K562 (cell line): ENCODE measurements at regions not wholly inside any gene's neighbourhood (a gene's known extent, or its start where the extent isn't known, plus 50 kb on each side); places are given as distances from the start of the nearest gene placed in this dataset.

Source experiments
- ATAC-seq: fragments of 200-7000 bp; cut with Tn5 transposase; 3 replicates; pipeline ENCODE4 v1.9.1; 2020; ENCODE audit warnings: moderate library complexity
- BruUV-seq: library from RNA; stranded (reverse); fragments of 400-500 nt; replicated peaks from 2 replicates; lab custom pipeline; 2021; lab: Mats Ljungman, UMichigan
- CTCF ChIA-PET: fragments of 300-600 bp; formaldehyde crosslinking; extraction: SDS; loops from one replicate; lab custom pipeline; 2021; ENCODE audit warnings: low intra/inter-chr PET ratio; lab: Yijun Ruan, JAX
- POLR2A ChIA-PET: fragments of 300-600, 350-650 bp; sonication (Branson Sonifier 250); formaldehyde crosslinking; extraction: SDS; loops from one replicate; lab custom pipeline; 2021; ENCODE audit warnings: antibody characterized with exemption, inconsistent platforms; lab: Yijun Ruan, JAX
- DNase-seq, 4 experiments: peaks; one replicate each; pipeline versions ENCODE4 v3.0.0 to v3.0.0-alpha.2; 2011 to 2018; ENCODE audit warnings: low spot score in 3 of 4, mixed read lengths in 3 of 4; ENCODE audit errors: extremely low read depth in 1 of 4
- FAIRE-seq: peaks from 2 replicates; lab custom pipeline; 2011; peaks lifted over from hg19 to GRCh38; lab: Jason Lieb, UNC
- H2AFZ ChIP-seq: 2 replicates; pipeline ENCODE4 v1.6.0; 2011; ENCODE audit warnings: low read depth, low read length, control low read depth, inconsistent platforms
- H3K27ac ChIP-seq: fragments of 200-600 bp; 3 replicates; pipeline ENCODE4 v1.8.0; 2011; ENCODE audit warnings: low read depth, mild to moderate bottlenecking, control low read depth, inconsistent platforms, low read length, moderate library complexity, mixed read lengths; ENCODE audit errors: extremely low read depth
- H3K27me3 ChIP-seq, 2 experiments: fragments of 300-600 bp in 1 of 2; 2 replicates in 1 of 2; 3 replicates in 1 of 2; pipeline versions ENCODE4 v1.6.0 to v1.8.0; 2011; ENCODE audit warnings: inconsistent platforms in 2 of 2, low read length in 2 of 2, mild to moderate bottlenecking in 1 of 2, mixed read lengths in 1 of 2, moderate library complexity in 1 of 2; ENCODE audit not compliant: control insufficient read depth in 2 of 2, insufficient read depth in 2 of 2
- H3K36me3 ChIP-seq: fragments of 300-600 bp; 3 replicates; pipeline ENCODE4 v1.8.0; 2011; ENCODE audit warnings: mild to moderate bottlenecking, low read length, inconsistent platforms; ENCODE audit not compliant: control insufficient read depth, insufficient read depth
- H3K4me1 ChIP-seq, 2 experiments: fragments of 200-600 bp in 1 of 2; replicated peaks in 1 of 2; 2 replicates in 1 of 2; 3 replicates in 1 of 2; pipeline versions ENCODE4 v1.5.1 to v1.8.0; 2011; ENCODE audit warnings: inconsistent platforms in 2 of 2, low read length in 2 of 2, mild to moderate bottlenecking in 1 of 2, mixed read lengths in 1 of 2, moderate library complexity in 1 of 2; ENCODE audit not compliant: control insufficient read depth in 2 of 2, insufficient read depth in 2 of 2
- H3K4me2 ChIP-seq: 2 replicates; pipeline ENCODE4 v1.6.1; 2011; ENCODE audit warnings: low read length, control low read depth, inconsistent platforms, mixed read lengths; ENCODE audit not compliant: insufficient read depth
- H3K4me3 ChIP-seq: fragments of 200-600 bp; sonication (generic), shearing (Covaris generic); 2 replicates; pipeline ENCODE4 v1.5.1; 2016; ENCODE audit warnings: control low read depth, inconsistent platforms
- H3K79me2 ChIP-seq: fragments of 200-600 bp; 3 replicates; pipeline ENCODE4 v1.8.0; 2011; ENCODE audit warnings: low read length, inconsistent platforms; ENCODE audit not compliant: control insufficient read depth, insufficient read depth
- H3K9ac ChIP-seq, 2 experiments: 2 replicates each; pipeline versions ENCODE4 v1.6.0 to v1.6.1; 2011; ENCODE audit warnings: low read depth in 2 of 2, low read length in 2 of 2, control low read depth in 1 of 2, inconsistent platforms in 1 of 2, mild to moderate bottlenecking in 1 of 2, mixed read lengths in 1 of 2; ENCODE audit not compliant: insufficient read depth in 1 of 2
- H3K9me1 ChIP-seq: one replicate; pipeline ENCODE4 v1.6.0; 2011; ENCODE audit warnings: inconsistent platforms, mild to moderate bottlenecking, low read length, moderate library complexity; ENCODE audit not compliant: control insufficient read depth, insufficient read depth
- H3K9me3 ChIP-seq: replicated peaks from 2 replicates; pipeline ENCODE4 v1.5.1; 2011; ENCODE audit warnings: low read depth, low read length, inconsistent platforms; ENCODE audit not compliant: control insufficient read depth, insufficient read depth
- H4K20me1 ChIP-seq: replicated peaks from 2 replicates; pipeline ENCODE4 v1.6.1; 2011; ENCODE audit warnings: low read length, inconsistent platforms, mixed read lengths; ENCODE audit not compliant: control insufficient read depth, insufficient read depth
- BRD4 ChIP-seq: fragments of 200-600 bp; sonication (generic); IDR thresholded peaks from 2 replicates; pipeline ENCODE4 v1.6.1; 2017; ENCODE audit warnings: inconsistent platforms
- DEAF1 ChIP-seq: fragments of 450-650 bp; formaldehyde crosslinking; IDR thresholded peaks from 2 replicates; pipeline ENCODE4 v1.4.0; 2020; ENCODE audit warnings: mild to moderate bottlenecking, moderate library complexity
- NFIC ChIP-seq: fragments of 450-650 bp; IDR thresholded peaks from 2 replicates; pipeline ENCODE4 v1.6.1; 2017; ENCODE audit warnings: mild to moderate bottlenecking, inconsistent platforms
- ZNF143 ChIP-seq: sonication (generic); formaldehyde crosslinking; IDR thresholded peaks from 2 replicates; pipeline ENCODE4 v1.9.0; 2022; ENCODE audit warnings: mild to moderate bottlenecking, missing genetic modification reagents
- ZNF518B ChIP-seq: fragments of 250-450 bp; sonication (Bioruptor Pico); IDR thresholded peaks from 2 replicates; pipeline ENCODE4 v1.5.0; 2021; ENCODE audit warnings: mild to moderate bottlenecking, moderate library complexity
- WGBS: fragments of 100-300 bp; shearing (Covaris generic); methylation state at CpG from one replicate; pipeline ENCODE4 v1.1.6; 2016; ENCODE audit warnings: low coverage, mixed read lengths; ENCODE audit not compliant: insufficient coverage; ENCODE audit errors: missing lambda C conversion rate; 5-methylcytosine and 5-hydroxymethylcytosine counted together
- in situ Hi-C: fragments of 300-500 bp; cut with MboI; formaldehyde crosslinking; loops from 4 replicates; pipeline ENCODE4 v1.15.0; 2018; ENCODE audit warnings: inconsistent platforms, mixed read lengths
- intact Hi-C: fragments of 100-400 bp; cut with micrococcal nuclease; formaldehyde crosslinking; loops from 2 replicates; pipeline ENCODE4 v1.14.2; 2022

- TF ChIP-seq ZNF518B (CRISPR knock-in tag) (no peak), DEAF1 (CRISPR knock-in tag) (no peak), BRD4 (no peak)
- TF ChIP-seq, all 486 proteins: peak for 0
Observed at GRCh38 chr14:54314365-54315104, 82.3 kb upstream of the CDKN3 start (continued).

- H3K9me3 ChIP-seq = no peaks in the 10 kb centered on the region
- no peak overlapping the region for H3K9ac ChIP-seq
- H2AFZ ChIP-seq = no peak overlapping the region
- BruUV-seq = no TSS peak
- no peaks in the 10 kb centered on the region for H3K79me2 ChIP-seq
- H3K27ac ChIP-seq = no peak overlapping the region
- no peaks in the 10 kb centered on the region for H4K20me1 ChIP-seq
- H3K27me3 ChIP-seq = peaks cover 0 to 7% of the 10 kb centered on the region in 2 experiments; a peak in 3 of 5 replicates
- 2% methylated on average over 9 of the region's 10 CpGs for WGBS
- ChIA-PET POLR2A (no interaction called here), CTCF (no interaction called here)
- in situ Hi-C loops = no loop called here
- no peak overlapping the region for H3K4me3 ChIP-seq
- FAIRE-seq (no peak), DNase-seq (no peak), ATAC-seq (no peak)
- no peaks in the 10 kb centered on the region for H3K36me3 ChIP-seq
- TF ChIP-seq ZNF143 (CRISPR knock-in tag) = no peak
- no peak for TF ChIP-seq NFIC
- no peaks in the 10 kb centered on the region for H3K9me1 ChIP-seq
- H3K4me2 ChIP-seq = no peak overlapping the region
- intact Hi-C loops = no loop called here
- no peaks in the 10 kb centered on the region for H3K4me1 ChIP-seq
Observed at GRCh38 chr14:54316652-54317051, 80.2 kb upstream of the CDKN3 start.
